Glomerular visceral epithelial cell (primary cell): ENCODE measurements at regions not wholly inside any gene's neighbourhood (a gene's known extent, or its start where the extent isn't known, plus 50 kb on each side); places are given as distances from the start of the nearest gene placed in this dataset.
"Not testable (repeated sequence)": the region's sequence is repeated elsewhere in the genome, so short reads cannot be mapped to it uniquely, and the experiment has no call there.

Source experiments
- DNase-seq: peaks from one replicate; pipeline ENCODE4 v3.0.0-alpha.2; 2016; ENCODE audit errors: extremely low spot score

GRCh38 chrX:41003506-41004270 lies 81.6 kb upstream of the USP9X start:
- DNase-seq, result no peak

GRCh38 chrX:41005445-41005992 lies 79.7 kb upstream of the USP9X start:
- DNase-seq, result no peak

GRCh38 chrX:41009850-41010846 lies 75.1 kb upstream of the USP9X start:
- peak; percentile 75 for DNase-seq

- DNase-seq, result peak; percentile 23
These were observed 70.4 kb upstream of the USP9X start for GRCh38 chrX:41014776-41015360.

- not testable (repeated sequence) for DNase-seq
These were observed 67.5 kb upstream of the USP9X start for GRCh38 chrX:41017785-41018184.

- DNase-seq, result not testable (repeated sequence)
These were observed 66.7 kb upstream of the USP9X start for GRCh38 chrX:41018391-41019040.

- DNase-seq, result no peak
These were observed 66.2 kb upstream of the USP9X start for GRCh38 chrX:41019041-41019392.

GRCh38 chrX:41022566-41022965 lies 62.7 kb upstream of the USP9X start:
- no peak for DNase-seq

- no peak for DNase-seq
These were observed 62.1 kb upstream of the USP9X start for GRCh38 chrX:41023098-41023497.

GRCh38 chrX:41024335-41024734 lies 60.9 kb upstream of the USP9X start:
- DNase-seq, result not testable (repeated sequence)

- DNase-seq, result no peak
These were observed 60.5 kb upstream of the USP9X start for GRCh38 chrX:41024755-41025154.

GRCh38 chrX:41025926-41026701 lies 59.1 kb upstream of the USP9X start:
- no peak for DNase-seq

GRCh38 chrX:41026702-41027078 lies 58.6 kb upstream of the USP9X start:
- DNase-seq, result no peak

GRCh38 chrX:41029332-41029731 lies 55.9 kb upstream of the USP9X start:
- DNase-seq, result no peak

- DNase-seq, result no peak
These were observed 53.8 kb upstream of the USP9X start for GRCh38 chrX:41031256-41031967.

- no peak for DNase-seq
These were observed 51.9 kb upstream of the USP9X start for GRCh38 chrX:41033299-41033698.

- not testable (repeated sequence) for DNase-seq
These were observed 50.3 kb upstream of the USP9X start for GRCh38 chrX:41034902-41035301.
